CD1c-positive myeloid dendritic cell (primary cell): ENCODE measurements at regions not wholly inside any gene's neighbourhood (a gene's known extent, or its start where the extent isn't known, plus 50 kb on each side); places are given as distances from the start of the nearest gene placed in this dataset.
A peak's percentile ranks its signal among the peaks of the same experiment; 100 is the strongest.

Source experiments
- DNase-seq: peaks from one replicate; pipeline ENCODE4 v3.0.0-alpha.2; 2016; ENCODE audit errors: extremely low spot score

GRCh38 chr1:201686714-201687455, 142.1 kb upstream of the IPO9 start:
- no peak for DNase-seq

DNA sequence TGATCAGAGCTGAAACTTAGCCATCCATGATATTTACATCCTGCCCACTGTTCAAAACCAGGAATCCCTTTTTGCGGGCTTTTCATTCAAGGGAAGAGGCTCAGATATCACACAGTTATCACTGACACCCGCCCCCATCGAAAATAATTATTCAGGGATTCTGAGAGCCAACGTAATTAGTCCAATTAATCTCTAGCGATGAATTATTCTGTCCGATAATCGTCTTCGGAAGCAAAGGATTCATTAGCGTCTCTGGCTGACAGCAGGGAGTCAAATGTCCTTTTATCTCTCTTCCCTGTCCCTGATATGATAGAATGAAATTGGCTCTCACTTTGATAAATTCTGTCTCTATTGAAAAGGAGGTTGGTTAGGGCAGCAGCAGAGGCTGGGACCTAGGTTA, 140.4 kb upstream of the IPO9 start:
- DNase-seq = no peak

GRCh38 chr1:201689647-201690046, 139.3 kb upstream of the IPO9 start:
- no peak for DNase-seq

DNA sequence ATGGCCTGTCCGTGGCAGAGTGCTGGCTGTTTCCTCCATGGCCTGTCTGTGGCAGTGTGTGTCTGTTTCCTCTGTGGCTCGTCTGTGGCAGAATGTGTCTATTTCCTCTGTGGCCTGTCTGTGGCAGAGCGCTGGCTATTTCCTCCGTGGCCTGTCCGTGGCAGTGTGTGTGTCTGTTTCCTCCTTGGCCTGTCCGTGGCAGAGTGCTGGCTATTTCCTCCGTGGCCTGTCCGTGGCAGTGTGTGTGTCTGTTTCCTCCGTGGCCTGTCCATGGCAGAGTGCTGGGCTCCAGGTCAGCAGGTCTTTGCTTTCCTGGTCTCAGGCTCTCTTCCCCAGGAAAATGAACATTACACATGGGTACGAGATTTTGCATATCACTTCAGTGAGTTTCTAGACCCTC, 138.4 kb upstream of the IPO9 start:
- no peak for DNase-seq

DNA sequence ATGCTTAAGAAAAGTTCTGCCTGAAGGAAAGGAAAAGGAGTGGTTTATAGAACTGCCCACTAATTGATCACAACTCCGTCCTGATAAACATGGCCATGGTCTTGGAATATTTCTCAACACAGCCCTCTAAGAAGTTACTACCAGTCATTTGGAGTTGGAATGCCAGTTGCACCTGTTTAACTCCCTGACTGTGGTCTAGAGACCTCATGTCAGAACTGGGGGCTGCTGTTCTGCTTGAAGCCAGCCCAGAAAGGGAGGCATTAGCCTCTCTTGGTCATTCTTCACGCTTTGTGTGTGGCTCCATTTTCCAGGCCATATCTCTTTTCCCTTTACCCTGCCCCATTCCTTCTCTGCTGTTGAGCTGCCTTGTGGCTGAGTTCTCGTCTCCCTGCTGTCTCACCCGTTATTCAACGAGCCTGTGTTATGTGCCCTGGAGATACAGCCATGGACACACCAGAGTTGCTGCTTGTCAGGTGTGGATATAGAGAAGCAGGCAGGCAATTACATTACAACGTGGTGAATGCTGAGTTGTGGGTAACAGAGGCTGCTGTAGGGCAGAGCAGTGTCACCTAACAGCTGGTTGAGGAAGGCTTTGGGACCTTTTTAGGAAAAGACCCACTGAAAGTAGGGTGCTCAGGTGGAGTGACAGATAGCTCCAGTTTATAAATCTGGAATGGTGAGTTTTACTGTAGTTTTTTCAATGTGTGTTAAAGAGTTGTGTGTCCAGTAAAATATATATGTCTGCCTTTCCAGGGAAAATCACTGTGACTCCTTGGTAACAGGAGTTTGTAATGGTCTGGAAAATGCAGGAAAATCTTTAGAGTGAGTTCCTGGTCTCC, 137.0 kb upstream of the IPO9 start:
- no peak for DNase-seq

DNA sequence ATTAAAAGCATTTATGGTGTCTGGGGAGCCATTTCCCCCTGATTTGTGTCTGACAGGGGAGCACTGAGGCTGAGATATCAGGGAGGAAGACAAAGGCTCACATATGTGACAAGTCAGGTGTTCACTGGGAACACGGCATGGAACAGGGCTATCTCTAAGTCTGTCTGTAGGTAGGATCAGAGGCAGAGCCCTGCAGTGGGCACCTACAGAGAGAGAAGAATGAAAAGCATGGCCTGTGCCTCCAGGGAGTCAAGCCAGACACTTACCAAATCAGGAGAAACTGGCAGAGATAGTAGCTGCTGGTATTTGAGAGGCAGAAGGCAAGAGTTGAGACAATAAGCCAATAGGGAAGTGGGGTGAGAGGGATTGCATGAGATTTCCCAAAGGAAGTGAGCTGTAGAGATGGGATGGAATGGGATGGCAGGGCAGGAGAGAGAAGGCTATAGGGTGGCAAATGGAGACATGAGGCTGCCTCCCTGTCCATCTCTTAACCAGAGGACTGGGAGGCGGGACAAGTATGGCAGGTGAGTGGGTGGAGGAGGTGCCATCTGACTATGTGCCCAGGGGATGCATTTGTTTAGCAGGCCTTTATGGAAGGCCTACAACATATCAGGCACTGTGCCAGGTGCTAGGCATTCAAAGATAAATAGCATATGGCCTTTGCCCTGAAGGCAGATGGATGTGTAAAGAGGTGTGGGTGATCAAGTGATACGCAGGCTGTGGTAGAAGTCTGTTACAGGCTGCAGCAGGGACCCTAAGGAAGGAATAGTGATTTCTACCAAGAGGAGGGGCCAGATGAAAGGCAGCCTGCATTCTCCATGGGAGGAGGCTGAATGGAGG, 136.2 kb upstream of the IPO9 start:
- DNase-seq = no peak

DNA sequence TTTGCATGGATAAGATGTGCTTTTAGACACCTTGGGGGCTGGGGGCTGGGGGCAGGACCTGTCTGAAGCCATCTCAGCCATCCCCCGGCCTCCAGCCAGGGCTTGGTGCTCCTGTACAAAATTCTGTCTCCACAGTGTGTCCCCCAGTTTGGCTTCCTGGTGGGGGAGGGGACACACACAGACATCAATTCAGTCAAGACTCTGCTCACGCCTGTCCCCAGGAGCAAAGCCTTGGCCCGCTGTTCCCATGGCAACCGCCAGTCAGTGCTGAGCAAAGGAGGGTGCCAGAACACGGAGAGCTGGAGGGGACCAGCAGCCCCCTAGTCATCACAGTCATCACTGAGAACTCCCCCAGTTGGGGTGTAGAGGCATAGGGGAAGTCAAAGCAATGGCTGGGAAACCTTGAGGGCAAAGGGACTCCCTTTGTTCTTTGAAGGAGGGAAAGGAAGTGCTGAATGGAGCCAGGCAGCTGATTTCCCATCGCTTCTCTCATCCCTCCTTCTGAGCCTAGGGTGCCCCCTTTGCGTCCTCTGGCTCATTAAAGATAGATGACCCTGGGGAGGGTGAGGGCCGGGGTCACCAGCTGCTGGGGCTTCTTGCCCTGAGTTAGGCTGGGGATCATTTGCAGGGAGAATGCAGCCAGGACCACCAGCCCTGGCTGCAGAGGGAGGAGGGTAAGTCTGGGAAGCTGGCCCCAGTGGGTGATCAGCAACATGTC, 134.9 kb upstream of the IPO9 start:
- no peak for DNase-seq

GRCh38 chr1:201694608-201695335, 134.2 kb upstream of the IPO9 start:
- no peak for DNase-seq

- no peak for DNase-seq
Measured at GRCh38 chr1:201695607-201696006, 133.3 kb upstream of the IPO9 start.

DNA sequence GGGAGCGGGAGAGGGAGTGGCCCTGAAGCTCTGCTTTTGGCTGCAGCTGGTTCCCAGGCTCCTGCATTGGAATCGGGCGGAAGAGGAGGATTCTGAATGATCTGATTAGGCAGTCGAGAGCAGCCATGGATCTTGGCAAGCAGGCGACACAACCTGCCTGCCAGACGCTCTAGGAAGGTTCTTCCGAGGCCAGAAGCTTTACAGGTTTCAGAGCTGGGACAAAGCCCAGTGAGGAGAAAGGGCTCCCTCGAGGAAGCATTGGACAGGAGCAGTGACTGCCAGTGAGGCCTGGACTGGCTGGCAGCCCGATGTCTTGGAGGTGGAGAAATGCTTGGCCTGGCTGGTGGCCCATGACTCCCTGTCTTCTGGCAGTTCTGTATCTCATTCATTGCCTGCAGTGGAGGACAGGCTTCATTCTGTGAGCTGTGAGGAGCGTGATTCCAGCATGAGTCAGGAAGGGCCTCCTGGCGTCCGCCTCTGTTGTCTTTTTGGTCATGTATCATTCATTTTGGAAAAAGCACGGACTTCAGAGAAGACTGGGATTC, 132.7 kb upstream of the IPO9 start:
- DNase-seq = no peak

GRCh38 chr1:201697174-201697573, 131.8 kb upstream of the IPO9 start:
- DNase-seq = no peak

DNA sequence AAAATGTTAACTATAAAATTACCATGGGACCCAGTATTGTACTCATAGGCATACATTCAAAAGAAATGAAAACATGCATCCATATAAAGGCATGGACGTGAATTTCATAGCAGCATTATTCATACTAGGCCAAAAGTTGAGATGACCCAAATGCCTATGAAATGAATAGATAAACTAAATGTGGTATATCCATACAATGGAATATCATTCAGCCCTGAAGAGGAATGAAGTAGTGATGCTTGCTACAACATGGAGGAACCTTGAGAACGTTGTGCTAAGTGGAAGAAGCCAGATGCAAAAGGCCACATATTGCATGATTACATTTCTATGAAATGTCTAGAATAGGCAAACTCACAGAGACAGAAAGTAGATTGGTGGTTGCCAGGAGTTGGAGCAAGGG, 127.1 kb upstream of the IPO9 start:
- DNase-seq = no peak

DNA sequence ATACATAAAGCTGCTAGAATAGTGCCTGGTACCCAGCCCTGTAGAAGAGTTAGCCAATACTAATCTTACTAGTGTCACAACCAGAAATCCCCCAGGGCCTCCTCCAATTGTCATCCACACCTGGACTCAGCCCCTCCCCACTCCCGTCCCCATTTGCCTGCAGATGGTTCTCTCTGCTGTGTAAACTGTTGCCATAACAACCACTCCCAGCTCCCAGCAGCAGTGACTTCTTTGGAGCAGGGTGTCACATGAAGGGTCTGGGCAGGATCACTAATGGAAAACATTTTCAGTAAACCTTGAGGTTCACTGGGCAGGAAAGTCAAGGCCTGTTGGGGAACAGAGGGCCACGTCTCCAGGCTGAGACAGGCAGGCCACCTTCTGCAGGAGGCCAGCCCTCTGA, 126.0 kb upstream of the IPO9 start:
- DNase-seq = no peak

GRCh38 chr1:201703621-201704438, 125.1 kb upstream of the IPO9 start:
- peak; percentile 83 for DNase-seq

- no peak for DNase-seq
Measured at GRCh38 chr1:201704439-201704792, 124.5 kb upstream of the IPO9 start.

- no peak for DNase-seq
Measured at GRCh38 chr1:201705389-201705788, 123.6 kb upstream of the IPO9 start.

DNA sequence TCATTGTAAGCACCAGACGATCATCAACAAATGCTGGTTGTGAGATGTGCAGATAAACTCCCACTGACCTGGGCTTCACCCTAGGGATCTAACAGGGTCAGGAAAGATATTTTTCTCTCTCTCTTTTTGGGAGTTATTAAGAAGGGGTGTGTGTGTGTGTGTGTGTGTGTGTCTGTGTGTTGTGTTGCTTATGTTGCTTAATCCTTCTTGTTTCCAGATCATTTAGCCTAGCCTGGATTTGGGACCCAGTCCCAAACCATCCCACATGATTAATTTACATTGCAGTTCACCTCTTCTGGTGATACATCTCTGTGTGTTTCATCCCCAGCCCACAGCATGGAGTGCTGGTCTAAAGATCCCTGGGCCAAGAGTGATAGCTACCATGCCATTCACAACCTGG, 122.8 kb upstream of the IPO9 start:
- no peak for DNase-seq

DNA sequence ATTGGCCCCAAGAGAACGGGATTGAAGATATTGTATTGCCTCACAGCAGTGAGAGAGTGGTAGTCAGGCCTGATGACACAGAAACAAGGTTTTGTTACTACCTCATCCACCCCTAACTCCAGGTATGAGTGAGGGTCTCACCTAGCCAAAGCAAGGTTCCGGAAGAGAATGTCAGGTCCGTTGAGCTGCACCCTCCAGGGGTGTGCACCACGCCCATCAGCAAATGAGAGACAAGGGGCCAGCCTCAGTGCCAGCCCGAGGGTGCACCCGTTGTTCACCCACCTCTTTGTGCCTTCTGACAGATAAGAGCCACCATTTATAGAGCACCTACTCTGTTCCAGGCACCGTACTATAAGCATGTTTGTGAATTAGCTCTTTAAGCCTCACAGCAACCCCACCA, 121.9 kb upstream of the IPO9 start:
- DNase-seq = no peak

DNA sequence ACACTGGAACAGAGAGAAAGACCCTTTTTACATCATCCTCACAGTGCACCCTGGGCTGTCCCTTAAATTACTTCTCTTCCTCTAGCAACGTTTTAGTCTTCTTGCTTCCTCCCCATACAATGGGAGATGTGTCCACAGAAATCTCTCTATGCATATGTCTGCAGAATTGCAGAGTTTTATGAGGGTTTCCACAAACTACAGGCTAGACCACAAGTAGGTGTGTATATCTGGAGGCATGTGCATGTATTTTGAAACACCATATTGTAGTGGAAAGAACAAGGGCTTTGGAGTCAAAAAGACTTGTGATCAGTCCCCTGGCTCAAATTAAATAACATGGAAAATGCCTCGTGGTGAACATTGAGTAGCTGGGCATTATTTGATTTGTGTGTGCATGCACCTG, 121.3 kb upstream of the IPO9 start:
- no peak for DNase-seq

DNA sequence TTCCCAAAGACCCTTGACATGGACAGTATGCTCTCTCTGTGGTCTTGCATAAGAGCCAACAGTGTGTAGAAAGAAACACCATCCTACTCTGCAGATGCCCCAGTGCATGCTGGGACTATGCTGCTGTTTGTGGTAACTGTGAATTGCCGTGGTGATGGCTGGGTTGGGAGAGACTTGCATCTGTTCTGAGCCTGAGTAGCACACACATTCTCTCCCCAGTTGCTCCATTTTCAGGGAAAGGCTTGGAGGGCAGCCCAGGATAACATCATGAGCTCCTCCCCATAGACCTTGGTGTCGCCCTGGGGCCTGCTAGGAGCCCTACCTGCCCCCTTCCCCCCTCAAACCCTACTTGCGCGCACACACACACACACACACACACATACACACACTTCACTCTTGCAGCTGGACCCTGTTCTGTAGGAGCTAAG, 120.9 kb upstream of the IPO9 start:
- no peak for DNase-seq
